Aorta (tissue), 5 donors: ENCODE measurements at regions not wholly inside any gene's neighbourhood (a gene's known extent, or its start where the extent isn't known, plus 50 kb on each side); places are given as distances from the start of the nearest gene placed in this dataset.
A peak's percentile ranks its signal among the peaks of the same experiment; 100 is the strongest.

ENCODE experiments used
- ATAC-seq: fragments of 200-7000 bp; cut with Tn5 transposase; one replicate; pipeline ENCODE4 v1.9.1; 2022; ENCODE audit warnings: moderate library complexity; ENCODE audit not compliant: low FRiP score
- DNase-seq, 2 donors: peaks; one replicate each; pipeline ENCODE4 v3.0.0-alpha.2; 2020
- H3K27ac ChIP-seq, 2 donors: one replicate each; pipeline ENCODE4 v1.5.1; 2013; ENCODE audit warnings: low read length in 2 of 2, mild to moderate bottlenecking in 2 of 2, moderate library complexity in 2 of 2, control low read depth in 1 of 2, inconsistent platforms in 1 of 2, low read depth in 1 of 2
- H3K27me3 ChIP-seq, 2 donors: one replicate each; pipeline ENCODE4 v1.6.1; 2013; ENCODE audit warnings: control low read depth in 1 of 2, low read length in 1 of 2, mild to moderate bottlenecking in 1 of 2, moderate library complexity in 1 of 2; ENCODE audit not compliant: insufficient read depth in 2 of 2, control insufficient read depth in 1 of 2
- H3K36me3 ChIP-seq, 2 donors: one replicate each; pipeline ENCODE4 v1.6.1; 2013; ENCODE audit warnings: control low read depth in 1 of 2, low read length in 1 of 2, mild to moderate bottlenecking in 1 of 2; ENCODE audit not compliant: insufficient read depth in 2 of 2, control insufficient read depth in 1 of 2
- H3K4me1 ChIP-seq, 2 donors: one replicate each; pipeline ENCODE4 v1.6.1; 2013; ENCODE audit warnings: low read length in 2 of 2, control low read depth in 1 of 2, mild to moderate bottlenecking in 1 of 2, moderate library complexity in 1 of 2; ENCODE audit not compliant: insufficient read depth in 2 of 2, control insufficient read depth in 1 of 2
- H3K4me3 ChIP-seq, 2 donors: one replicate each; pipeline ENCODE4 v1.5.1; 2013; ENCODE audit warnings: low read length in 2 of 2, control low read depth in 1 of 2, mild to moderate bottlenecking in 1 of 2
- H3K9me3 ChIP-seq: one replicate; pipeline ENCODE4 v1.6.1; 2013; ENCODE audit warnings: mild to moderate bottlenecking, low read length; ENCODE audit not compliant: control insufficient read depth
- WGBS, 2 donors: extraction: QIAGEN DNeasy Blood & Tissue Kit; methylation state at CpG; one replicate each; pipeline ENCODE4 v1.1.7; 2013; 5-methylcytosine and 5-hydroxymethylcytosine counted together
- intact Hi-C, 2 donors: fragments of 100-400 bp; cut with DNase I; formaldehyde crosslinking; loops; one replicate each; pipeline versions ENCODE4 v1.14.2 to v1.15.0; 2022
- donor health status: healthy with polysubstance abuse.
- donor health status: Bipolar disorder and iron deficiency.
- donor health status: DM: no; HTN: no; CAD: no.
- donor health status: DM: no; HTN: no; CAD: no.
- donor health status: DM: yes; HTN: yes; CAD: no.

DNA sequence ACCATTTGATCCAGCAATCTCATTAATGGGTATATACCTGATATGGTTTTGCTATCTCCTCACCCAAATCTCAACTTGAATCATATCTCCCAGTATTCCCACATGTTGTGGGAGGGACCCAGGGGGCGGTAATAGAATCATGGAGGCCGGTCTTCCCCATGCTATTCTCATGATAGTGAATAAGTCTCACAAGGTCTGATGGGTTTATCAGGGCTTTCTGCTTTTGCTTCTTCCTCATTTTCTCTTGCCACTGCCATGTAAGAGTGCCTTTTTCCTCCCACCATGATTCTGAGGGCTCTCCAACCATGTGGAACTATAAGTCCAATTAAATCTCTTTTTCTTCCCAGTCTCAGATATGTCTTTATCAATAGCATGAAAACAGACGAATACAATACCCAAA lies 74.5 kb upstream of the APC start:
- Histone ChIP-seq H3K9me3 (no peaks in the 10 kb centered on the region), H3K36me3 (no peaks in the 10 kb centered on the region), H3K4me3 (no peak overlapping the region), H3K4me1 (no peaks in the 10 kb centered on the region), H3K27ac (no peak overlapping the region), H3K27me3 (no peaks in the 10 kb centered on the region)
- ATAC-seq: no peak
- WGBS, 2 donors: 88 to 91% methylated on average over 3 of the region's 3 CpGs
- no peak for DNase-seq
- intact Hi-C loops: no loop called here

GRCh38 chr5:112668016-112668415 lies 69.7 kb upstream of the APC start:
- DNase-seq (no peak), ATAC-seq (no peak)
- Histone ChIP-seq H3K36me3 (no peaks in the 10 kb centered on the region), H3K27me3 (no peaks in the 10 kb centered on the region), H3K4me1 (no peaks in the 10 kb centered on the region), H3K4me3 (no peak overlapping the region), H3K9me3 (no peaks in the 10 kb centered on the region), H3K27ac (no peak overlapping the region)
- intact Hi-C loops: no loop called here
- WGBS, 2 donors: 95 to 97% methylated on average over 4 of the region's 4 CpGs

GRCh38 chr5:112668911-112669310 lies 68.8 kb upstream of the APC start:
- intact Hi-C loops: no loop called here
- Histone ChIP-seq H3K36me3 (no peaks in the 10 kb centered on the region), H3K27ac (no peak overlapping the region), H3K9me3 (no peaks in the 10 kb centered on the region), H3K27me3 (no peaks in the 10 kb centered on the region), H3K4me3 (no peak overlapping the region), H3K4me1 (no peaks in the 10 kb centered on the region)
- DNase-seq (no peak), ATAC-seq (no peak)
- WGBS, 2 donors: 95 to 97% methylated on average over 3 of the region's 3 CpGs

GRCh38 chr5:112669328-112669963 lies 68.2 kb upstream of the APC start:
- DNase-seq: no peak
- Histone ChIP-seq H3K4me3 (no peak overlapping the region), H3K36me3 (no peaks in the 10 kb centered on the region), H3K27ac (no peak overlapping the region), H3K9me3 (no peaks in the 10 kb centered on the region), H3K4me1 (no peaks in the 10 kb centered on the region), H3K27me3 (no peaks in the 10 kb centered on the region)
- ATAC-seq: no peak
- intact Hi-C loops: no loop called here
- WGBS, 2 donors: 76 to 79% methylated on average over 5 of the region's 5 CpGs

DNA sequence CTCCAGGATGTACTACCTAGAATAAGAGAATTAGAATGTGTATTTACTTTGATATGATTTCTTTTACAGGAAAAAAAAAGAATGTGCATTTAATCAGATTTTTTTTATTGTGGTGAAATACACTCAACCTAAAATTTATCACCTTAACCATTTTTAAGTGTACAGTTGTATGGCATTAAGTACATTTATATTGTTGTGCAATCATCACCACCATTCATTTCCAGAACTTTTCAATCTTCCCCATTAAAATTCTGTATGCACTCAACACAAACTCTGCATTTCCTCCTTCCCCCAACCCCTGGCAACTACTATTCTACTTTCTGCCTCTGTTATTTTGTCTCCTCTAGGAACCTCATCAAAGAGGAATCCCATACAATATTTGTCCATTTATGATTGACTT lies 66.0 kb upstream of the APC start:
- DNase-seq: no peak
- no peak for ATAC-seq
- H3K36me3 ChIP-seq: no peaks in the 10 kb centered on the region
- no peak overlapping the region for H3K4me3 ChIP-seq
- H3K27ac ChIP-seq: no peak overlapping the region
- H3K27me3 ChIP-seq: no peaks in the 10 kb centered on the region
- intact Hi-C loops: no loop called here
- H3K9me3 ChIP-seq: no peaks in the 10 kb centered on the region
- no peaks in the 10 kb centered on the region for H3K4me1 ChIP-seq

- no peaks in the 10 kb centered on the region for H3K27me3 ChIP-seq
- H3K4me3 ChIP-seq: no peak overlapping the region
- ATAC-seq: no peak
- no peak for DNase-seq
- intact Hi-C loops: loop anchor here in 1 of 2 donors (10.0 kb wide), 1 partner anchor 53 kb away; the partner anchor contains the start of gene APC
- H3K36me3 ChIP-seq: no peaks in the 10 kb centered on the region
- H3K27ac ChIP-seq: no peak overlapping the region
- WGBS, 2 donors: 88 to 94% methylated on average over 1 of the region's 1 CpG
- no peaks in the 10 kb centered on the region for H3K9me3 ChIP-seq
- H3K4me1 ChIP-seq: peaks cover 0 to 3% of the 10 kb centered on the region in 2 donors
These were observed 56.2 kb upstream of the APC start for GRCh38 chr5:112681481-112681908.

GRCh38 chr5:112682621-112683061 lies 55.0 kb upstream of the APC start:
- Histone ChIP-seq H3K36me3 (no peaks in the 10 kb centered on the region), H3K4me1 (peaks cover 0 to 3% of the 10 kb centered on the region in 2 donors), H3K9me3 (no peaks in the 10 kb centered on the region), H3K4me3 (no peak overlapping the region), H3K27me3 (no peaks in the 10 kb centered on the region), H3K27ac (no peak overlapping the region)
- ATAC-seq: no peak
- 92% methylated on average over 3 of the region's 3 CpGs for WGBS, 2 donors
- DNase-seq: no peak
- intact Hi-C loops: loop anchor here in 1 of 2 donors (10.0 kb wide), 1 partner anchor 52 kb away; the partner anchor contains the start of gene APC

DNA sequence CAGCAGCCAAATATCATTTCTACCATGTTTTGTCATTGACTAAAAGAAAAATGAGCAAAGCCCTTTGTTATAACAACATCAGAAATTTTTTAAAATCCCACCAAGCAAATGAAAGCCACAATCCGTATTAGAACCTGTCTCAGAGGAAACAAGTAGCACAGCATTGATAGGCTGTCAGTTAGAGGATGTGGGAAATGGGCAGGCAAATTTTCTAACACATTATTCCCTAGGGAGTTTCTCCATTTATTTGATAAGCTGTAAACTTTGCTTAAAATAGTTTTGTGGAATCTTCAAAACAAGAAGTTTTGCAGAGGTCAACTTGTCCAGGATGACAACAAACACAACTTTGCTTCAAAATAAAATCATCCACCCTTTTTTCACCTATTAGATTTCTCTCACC lies 53.6 kb upstream of the APC start:
- intact Hi-C loops: loop anchor here in 1 of 2 donors (10.0 kb wide), 1 partner anchor 51 kb away; the partner anchor contains the start of gene APC
- peak overlapping the region; percentile 47 to 98 for H3K27ac ChIP-seq
- no peak for ATAC-seq

DNA sequence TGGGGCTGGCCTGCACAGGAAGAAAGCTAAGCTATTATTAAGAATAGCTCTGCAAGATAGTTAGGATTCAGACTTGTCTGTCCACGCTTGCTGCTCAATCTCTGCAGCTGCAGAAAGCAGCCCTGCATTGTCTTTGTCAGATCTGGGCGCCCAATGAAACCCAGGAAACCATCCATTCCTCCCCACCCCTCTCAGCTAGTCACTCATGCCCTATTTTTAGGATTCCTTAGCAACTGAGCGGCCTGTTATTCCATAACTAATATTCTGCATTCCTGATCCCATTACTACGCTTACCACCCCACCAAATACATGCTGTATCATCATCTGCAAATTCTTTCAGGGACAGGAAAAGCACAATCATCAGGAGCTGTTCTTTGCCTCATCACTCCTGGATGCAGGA lies 52.9 kb upstream of the APC start:
- H3K36me3 ChIP-seq: no peaks in the 10 kb centered on the region
- ATAC-seq (peak; percentile 88), DNase-seq (no peak)
- peak overlapping the region; percentile 47 to 98 for H3K27ac ChIP-seq
- 8 to 14% methylated on average over 4 of the region's 4 CpGs for WGBS, 2 donors
- no peak overlapping the region for H3K4me3 ChIP-seq
- H3K9me3 ChIP-seq: no peaks in the 10 kb centered on the region
- peaks cover 0 to 3% of the 10 kb centered on the region in 2 donors for H3K4me1 ChIP-seq
- intact Hi-C loops: loop anchor here in 1 of 2 donors (10.0 kb wide), 1 partner anchor 50 kb away; the partner anchor contains the start of gene APC
- H3K27me3 ChIP-seq: no peaks in the 10 kb centered on the region

More for the DNA sequence above, 53.6 kb upstream of the APC start:
- Histone ChIP-seq H3K36me3 (no peaks in the 10 kb centered on the region), H3K4me1 (peaks cover 0 to 3% of the 10 kb centered on the region in 2 donors), H3K27me3 (no peaks in the 10 kb centered on the region), H3K9me3 (no peaks in the 10 kb centered on the region), H3K4me3 (no peak overlapping the region)
- 28 to 34% methylated on average over 1 of the region's 1 CpG for WGBS, 2 donors
- no peak for DNase-seq
